Activated T-helper 2 cell treated with anti-CD3 and anti-CD28 coated beads, Interferon-gamma antibody, Interleukin-2, Interleukin-4, amounts not matched to agents 10 μg/mL and 5 μg/mL and 100 μg/mL, durations not matched to agents 14 hours and 24 hours and 36 hours (primary cell): ENCODE measurements at regions not wholly inside any gene's neighbourhood (a gene's known extent, or its start where the extent isn't known, plus 50 kb on each side); places are given as distances from the start of the nearest gene placed in this dataset.

Experiments used
- DNase-seq: peaks from one replicate; pipeline ENCODE4 v3.0.0; 2021; ENCODE audit warnings: low spot score
- H3K27ac Mint-ChIP-seq: one replicate; pipeline ENCODE4 v1.8.0; 2021; ENCODE audit warnings: mixed read lengths
- H3K27me3 Mint-ChIP-seq: one replicate; pipeline ENCODE4 v1.8.0; 2021; ENCODE audit warnings: low read depth, mixed read lengths
- H3K36me3 Mint-ChIP-seq: one replicate; pipeline ENCODE4 v1.8.0; 2021; ENCODE audit warnings: low read depth, mixed read lengths
- H3K4me1 Mint-ChIP-seq: one replicate; pipeline ENCODE4 v1.8.0; 2021; ENCODE audit warnings: low read depth, mixed read lengths
- H3K4me3 Mint-ChIP-seq: one replicate; pipeline ENCODE4 v1.8.0; 2021; ENCODE audit warnings: low read depth, mild to moderate bottlenecking, moderate library complexity, mixed read lengths
- H3K9me3 Mint-ChIP-seq: one replicate; pipeline ENCODE4 v1.8.0; 2021; ENCODE audit warnings: mixed read lengths
- intact Hi-C: fragments of 100-400 bp; cut with micrococcal nuclease; formaldehyde crosslinking; loops from one replicate; pipeline ENCODE4 v1.15.1; 2023

- H3K4me3 Mint-ChIP-seq = no peak overlapping the region
- H3K27ac Mint-ChIP-seq = no peak overlapping the region
- intact Hi-C loops = no loop called here
- DNase-seq = no peak
- no peaks in the 10 kb centered on the region for H3K27me3 Mint-ChIP-seq
- no peaks in the 10 kb centered on the region for H3K9me3 Mint-ChIP-seq
- H3K36me3 Mint-ChIP-seq = no peaks in the 10 kb centered on the region
- H3K4me1 Mint-ChIP-seq = no peaks in the 10 kb centered on the region
Observed at GRCh38 chr6:146997062-146997461, 207.2 kb upstream of the STXBP5 start.

GRCh38 chr6:146999766-147000165, 204.5 kb upstream of the STXBP5 start:
- H3K27ac Mint-ChIP-seq = no peak overlapping the region
- DNase-seq = no peak
- intact Hi-C loops = no loop called here

GRCh38 chr6:147000545-147001488, 203.4 kb upstream of the STXBP5 start:
- Mint-ChIP-seq H3K9me3 (peaks cover 3% of the 10 kb centered on the region), H3K27ac (no peak overlapping the region), H3K4me3 (no peak overlapping the region), H3K36me3 (no peaks in the 10 kb centered on the region), H3K27me3 (no peaks in the 10 kb centered on the region), H3K4me1 (no peaks in the 10 kb centered on the region)
- intact Hi-C loops = no loop called here
- no peak for DNase-seq

More at GRCh38 chr6:146999766-147000165, 204.5 kb upstream of the STXBP5 start:
- no peaks in the 10 kb centered on the region for H3K4me1 Mint-ChIP-seq
- H3K27me3 Mint-ChIP-seq = no peaks in the 10 kb centered on the region
- no peaks in the 10 kb centered on the region for H3K9me3 Mint-ChIP-seq
- H3K4me3 Mint-ChIP-seq = no peak overlapping the region
- H3K36me3 Mint-ChIP-seq = no peaks in the 10 kb centered on the region

GRCh38 chr6:147001621-147002020, 202.6 kb upstream of the STXBP5 start:
- Mint-ChIP-seq H3K4me3 (no peak overlapping the region), H3K4me1 (no peaks in the 10 kb centered on the region), H3K36me3 (no peaks in the 10 kb centered on the region), H3K27me3 (no peaks in the 10 kb centered on the region), H3K9me3 (peaks cover 3% of the 10 kb centered on the region), H3K27ac (no peak overlapping the region)
- no peak for DNase-seq
- intact Hi-C loops = no loop called here

- peaks cover 3% of the 10 kb centered on the region for H3K9me3 Mint-ChIP-seq
Observed at GRCh38 chr6:147003186-147003585, 201.0 kb upstream of the STXBP5 start.

GRCh38 chr6:147005499-147005898, 198.7 kb upstream of the STXBP5 start:
- no peak overlapping the region for H3K4me3 Mint-ChIP-seq
- H3K9me3 Mint-ChIP-seq = peaks cover 17% of the 10 kb centered on the region

More at GRCh38 chr6:147003186-147003585, 201.0 kb upstream of the STXBP5 start:
- no peak for DNase-seq
- Mint-ChIP-seq H3K4me3 (no peak overlapping the region), H3K36me3 (no peaks in the 10 kb centered on the region), H3K4me1 (no peaks in the 10 kb centered on the region), H3K27ac (no peak overlapping the region), H3K27me3 (no peaks in the 10 kb centered on the region)
- intact Hi-C loops = no loop called here

GRCh38 chr6:147007441-147007840, 196.8 kb upstream of the STXBP5 start:
- Mint-ChIP-seq H3K27me3 (no peaks in the 10 kb centered on the region), H3K9me3 (peaks cover 17% of the 10 kb centered on the region), H3K27ac (no peak overlapping the region), H3K36me3 (no peaks in the 10 kb centered on the region), H3K4me3 (no peak overlapping the region), H3K4me1 (no peaks in the 10 kb centered on the region)
- DNase-seq = no peak
- intact Hi-C loops = no loop called here

More at GRCh38 chr6:147005499-147005898, 198.7 kb upstream of the STXBP5 start:
- no peak for DNase-seq
- Mint-ChIP-seq H3K27ac (no peak overlapping the region), H3K4me1 (no peaks in the 10 kb centered on the region), H3K36me3 (no peaks in the 10 kb centered on the region), H3K27me3 (no peaks in the 10 kb centered on the region)
- intact Hi-C loops = no loop called here

- intact Hi-C loops = no loop called here
- H3K4me3 Mint-ChIP-seq = no peak overlapping the region
- H3K27me3 Mint-ChIP-seq = no peaks in the 10 kb centered on the region
- peaks cover 17% of the 10 kb centered on the region for H3K9me3 Mint-ChIP-seq
- DNase-seq = no peak
- H3K4me1 Mint-ChIP-seq = no peaks in the 10 kb centered on the region
- no peak overlapping the region for H3K27ac Mint-ChIP-seq
- no peaks in the 10 kb centered on the region for H3K36me3 Mint-ChIP-seq
Observed at GRCh38 chr6:147009358-147009757, 194.9 kb upstream of the STXBP5 start.

GRCh38 chr6:147015674-147016073, 188.5 kb upstream of the STXBP5 start:
- no peak overlapping the region for H3K27ac Mint-ChIP-seq
- no peaks in the 10 kb centered on the region for H3K27me3 Mint-ChIP-seq
- H3K9me3 Mint-ChIP-seq = no peaks in the 10 kb centered on the region
- no peak overlapping the region for H3K4me3 Mint-ChIP-seq
- no peaks in the 10 kb centered on the region for H3K36me3 Mint-ChIP-seq
- peaks cover 8% of the 10 kb centered on the region for H3K4me1 Mint-ChIP-seq
- DNase-seq = no peak
- intact Hi-C loops = no loop called here

- no peak overlapping the region for H3K4me3 Mint-ChIP-seq
- no peaks in the 10 kb centered on the region for H3K27me3 Mint-ChIP-seq
- H3K9me3 Mint-ChIP-seq = no peaks in the 10 kb centered on the region
- H3K27ac Mint-ChIP-seq = no peak overlapping the region
- no peaks in the 10 kb centered on the region for H3K36me3 Mint-ChIP-seq
- DNase-seq = no peak
- intact Hi-C loops = no loop called here
- peaks cover 8% of the 10 kb centered on the region for H3K4me1 Mint-ChIP-seq
Observed at GRCh38 chr6:147016440-147016839, 187.8 kb upstream of the STXBP5 start.

- H3K4me3 Mint-ChIP-seq = no peak overlapping the region
- peaks cover 8% of the 10 kb centered on the region for H3K4me1 Mint-ChIP-seq
- H3K27ac Mint-ChIP-seq = no peak overlapping the region
- DNase-seq = no peak
- intact Hi-C loops = no loop called here
- H3K27me3 Mint-ChIP-seq = no peaks in the 10 kb centered on the region
- no peaks in the 10 kb centered on the region for H3K9me3 Mint-ChIP-seq
- H3K36me3 Mint-ChIP-seq = no peaks in the 10 kb centered on the region
Observed at GRCh38 chr6:147017153-147017552, 187.1 kb upstream of the STXBP5 start.

GRCh38 chr6:147019001-147019400, 185.2 kb upstream of the STXBP5 start:
- Mint-ChIP-seq H3K27me3 (no peaks in the 10 kb centered on the region), H3K4me1 (peaks cover 8% of the 10 kb centered on the region), H3K9me3 (no peaks in the 10 kb centered on the region), H3K4me3 (no peak overlapping the region), H3K27ac (no peak overlapping the region), H3K36me3 (no peaks in the 10 kb centered on the region)
- DNase-seq = no peak
- intact Hi-C loops = no loop called here

- H3K4me3 Mint-ChIP-seq = no peak overlapping the region
- H3K4me1 Mint-ChIP-seq = no peaks in the 10 kb centered on the region
- DNase-seq = no peak
- intact Hi-C loops = no loop called here
- H3K9me3 Mint-ChIP-seq = no peaks in the 10 kb centered on the region
- H3K36me3 Mint-ChIP-seq = no peaks in the 10 kb centered on the region
- no peak overlapping the region for H3K27ac Mint-ChIP-seq
- H3K27me3 Mint-ChIP-seq = no peaks in the 10 kb centered on the region
Observed at GRCh38 chr6:147022041-147022440, 182.2 kb upstream of the STXBP5 start.
